ENCODE measurements at regions not wholly inside any gene's neighbourhood (a gene's known extent, or its start where the extent isn't known, plus 50 kb on each side); places are given as distances from the start of the nearest gene placed in this dataset.

- Histone ChIP-seq H3K4me1 (ENCODE audit: control extremely low read depth in 1 of 4, control insufficient read depth in 4 of 4, insufficient read depth in 4 of 4, low read length in 3 of 4) (no peaks in the 10 kb centered on the region), H3K27ac (ENCODE audit: insufficient read depth in 1 of 2, low read depth in 1 of 2, low read length in 2 of 2, poor library complexity in 1 of 2, severe bottlenecking in 2 of 2) (no peak overlapping the region), H3K36me3 (ENCODE audit: control insufficient read depth in 4 of 4, insufficient read depth in 4 of 4, low read length in 3 of 4) (no peaks in the 10 kb centered on the region), H3K4me3 (ENCODE audit: control insufficient read depth in 1 of 7, extremely low read depth in 1 of 7, insufficient read depth in 4 of 7, low read depth in 2 of 7, low read length in 6 of 7) (no peak overlapping the region), H3K9me3 (ENCODE audit: control extremely low read depth in 1 of 5, control insufficient read depth in 4 of 5, insufficient read depth in 2 of 5, low read depth in 1 of 5, low read length in 4 of 5) (no peaks in the 10 kb centered on the region), H3K27me3 (replicated peaks in 2 of 5; ENCODE audit: control insufficient read depth in 4 of 5, insufficient read depth in 5 of 5, low read length in 4 of 5) (no peaks in the 10 kb centered on the region)
- ChIA-PET CTCF (no interaction called here), POLR2A (no interaction called here)
- WGBS (ENCODE audit: insufficient coverage): 90% methylated on average over 2 of the region's 6 CpGs
- DNase-seq: no peak
Measured at GRCh38 chr15:47394286-47394809, 323.0 kb upstream of the SEMA6D start.

- ChIA-PET POLR2A (no interaction called here), CTCF (no interaction called here)
- H3K27ac ChIP-seq (ENCODE audit: insufficient read depth in 1 of 2, low read depth in 1 of 2, low read length in 2 of 2, poor library complexity in 1 of 2, severe bottlenecking in 2 of 2): no peak overlapping the region
- no peak for DNase-seq
- no peaks in the 10 kb centered on the region for H3K36me3 ChIP-seq (ENCODE audit: control insufficient read depth in 4 of 4, insufficient read depth in 4 of 4, low read length in 3 of 4)
- H3K4me3 ChIP-seq (ENCODE audit: control insufficient read depth in 1 of 7, extremely low read depth in 1 of 7, insufficient read depth in 4 of 7, low read depth in 2 of 7, low read length in 6 of 7): no peak overlapping the region
- no peaks in the 10 kb centered on the region for H3K4me1 ChIP-seq (ENCODE audit: control extremely low read depth in 1 of 4, control insufficient read depth in 4 of 4, insufficient read depth in 4 of 4, low read length in 3 of 4)
- H3K27me3 ChIP-seq (replicated peaks in 2 of 5; ENCODE audit: control insufficient read depth in 4 of 5, insufficient read depth in 5 of 5, low read length in 4 of 5): no peaks in the 10 kb centered on the region
- no peaks in the 10 kb centered on the region for H3K9me3 ChIP-seq (ENCODE audit: control extremely low read depth in 1 of 5, control insufficient read depth in 4 of 5, insufficient read depth in 2 of 5, low read depth in 1 of 5, low read length in 4 of 5)
Measured at GRCh38 chr15:47395076-47395475, 322.2 kb upstream of the SEMA6D start.

GRCh38 chr15:47397655-47398054, 319.6 kb upstream of the SEMA6D start:
- POLR2A ChIA-PET: no interaction called here

GRCh38 chr15:47398132-47398531, 319.2 kb upstream of the SEMA6D start:
- ChIA-PET CTCF (no interaction called here), POLR2A (no interaction called here)
- Histone ChIP-seq H3K27me3 (replicated peaks in 2 of 5; ENCODE audit: control insufficient read depth in 4 of 5, insufficient read depth in 5 of 5, low read length in 4 of 5) (no peaks in the 10 kb centered on the region), H3K4me1 (ENCODE audit: control extremely low read depth in 1 of 4, control insufficient read depth in 4 of 4, insufficient read depth in 4 of 4, low read length in 3 of 4) (no peaks in the 10 kb centered on the region), H3K27ac (ENCODE audit: insufficient read depth in 1 of 2, low read depth in 1 of 2, low read length in 2 of 2, poor library complexity in 1 of 2, severe bottlenecking in 2 of 2) (no peak overlapping the region), H3K4me3 (ENCODE audit: control insufficient read depth in 1 of 7, extremely low read depth in 1 of 7, insufficient read depth in 4 of 7, low read depth in 2 of 7, low read length in 6 of 7) (no peak overlapping the region), H3K9me3 (ENCODE audit: control extremely low read depth in 1 of 5, control insufficient read depth in 4 of 5, insufficient read depth in 2 of 5, low read depth in 1 of 5, low read length in 4 of 5) (no peaks in the 10 kb centered on the region), H3K36me3 (ENCODE audit: control insufficient read depth in 4 of 4, insufficient read depth in 4 of 4, low read length in 3 of 4) (no peaks in the 10 kb centered on the region)
- 100% methylated on average over 1 of the region's 3 CpGs for WGBS (ENCODE audit: insufficient coverage)
- no peak for DNase-seq

More at GRCh38 chr15:47397655-47398054, 319.6 kb upstream of the SEMA6D start:
- Histone ChIP-seq H3K27me3 (replicated peaks in 2 of 5; ENCODE audit: control insufficient read depth in 4 of 5, insufficient read depth in 5 of 5, low read length in 4 of 5) (no peaks in the 10 kb centered on the region), H3K4me1 (ENCODE audit: control extremely low read depth in 1 of 4, control insufficient read depth in 4 of 4, insufficient read depth in 4 of 4, low read length in 3 of 4) (no peaks in the 10 kb centered on the region), H3K4me3 (ENCODE audit: control insufficient read depth in 1 of 7, extremely low read depth in 1 of 7, insufficient read depth in 4 of 7, low read depth in 2 of 7, low read length in 6 of 7) (no peak overlapping the region), H3K9me3 (ENCODE audit: control extremely low read depth in 1 of 5, control insufficient read depth in 4 of 5, insufficient read depth in 2 of 5, low read depth in 1 of 5, low read length in 4 of 5) (no peaks in the 10 kb centered on the region), H3K27ac (ENCODE audit: insufficient read depth in 1 of 2, low read depth in 1 of 2, low read length in 2 of 2, poor library complexity in 1 of 2, severe bottlenecking in 2 of 2) (no peak overlapping the region), H3K36me3 (ENCODE audit: control insufficient read depth in 4 of 4, insufficient read depth in 4 of 4, low read length in 3 of 4) (no peaks in the 10 kb centered on the region)
- CTCF ChIA-PET: no interaction called here
- no peak for DNase-seq
- 100% methylated on average over 1 of the region's 2 CpGs for WGBS (ENCODE audit: insufficient coverage)

GRCh38 chr15:47398594-47398993, 318.7 kb upstream of the SEMA6D start:
- WGBS (ENCODE audit: insufficient coverage): no CpG with 5 or more reads among the region's 5 CpGs
- no peaks in the 10 kb centered on the region for H3K36me3 ChIP-seq (ENCODE audit: control insufficient read depth in 4 of 4, insufficient read depth in 4 of 4, low read length in 3 of 4)
- DNase-seq: no peak
- no peaks in the 10 kb centered on the region for H3K9me3 ChIP-seq (ENCODE audit: control extremely low read depth in 1 of 5, control insufficient read depth in 4 of 5, insufficient read depth in 2 of 5, low read depth in 1 of 5, low read length in 4 of 5)
- CTCF ChIA-PET: no interaction called here
- no peaks in the 10 kb centered on the region for H3K4me1 ChIP-seq (ENCODE audit: control extremely low read depth in 1 of 4, control insufficient read depth in 4 of 4, insufficient read depth in 4 of 4, low read length in 3 of 4)
- H3K4me3 ChIP-seq (ENCODE audit: control insufficient read depth in 1 of 7, extremely low read depth in 1 of 7, insufficient read depth in 4 of 7, low read depth in 2 of 7, low read length in 6 of 7): no peak overlapping the region
- H3K27ac ChIP-seq (ENCODE audit: insufficient read depth in 1 of 2, low read depth in 1 of 2, low read length in 2 of 2, poor library complexity in 1 of 2, severe bottlenecking in 2 of 2): no peak overlapping the region
- H3K27me3 ChIP-seq (replicated peaks in 2 of 5; ENCODE audit: control insufficient read depth in 4 of 5, insufficient read depth in 5 of 5, low read length in 4 of 5): no peaks in the 10 kb centered on the region
- POLR2A ChIA-PET: no interaction called here

GRCh38 chr15:47399100-47399499, 318.2 kb upstream of the SEMA6D start:
- no peak for DNase-seq
- Histone ChIP-seq H3K27me3 (replicated peaks in 2 of 5; ENCODE audit: control insufficient read depth in 4 of 5, insufficient read depth in 5 of 5, low read length in 4 of 5) (no peaks in the 10 kb centered on the region), H3K27ac (ENCODE audit: insufficient read depth in 1 of 2, low read depth in 1 of 2, low read length in 2 of 2, poor library complexity in 1 of 2, severe bottlenecking in 2 of 2) (no peak overlapping the region), H3K4me3 (ENCODE audit: control insufficient read depth in 1 of 7, extremely low read depth in 1 of 7, insufficient read depth in 4 of 7, low read depth in 2 of 7, low read length in 6 of 7) (no peak overlapping the region), H3K36me3 (ENCODE audit: control insufficient read depth in 4 of 4, insufficient read depth in 4 of 4, low read length in 3 of 4) (no peaks in the 10 kb centered on the region), H3K4me1 (ENCODE audit: control extremely low read depth in 1 of 4, control insufficient read depth in 4 of 4, insufficient read depth in 4 of 4, low read length in 3 of 4) (no peaks in the 10 kb centered on the region), H3K9me3 (ENCODE audit: control extremely low read depth in 1 of 5, control insufficient read depth in 4 of 5, insufficient read depth in 2 of 5, low read depth in 1 of 5, low read length in 4 of 5) (no peaks in the 10 kb centered on the region)
- ChIA-PET POLR2A (no interaction called here), CTCF (no interaction called here)
- 100% methylated on average over 1 of the region's 1 CpG for WGBS (ENCODE audit: insufficient coverage)

- H3K4me3 ChIP-seq (ENCODE audit: control insufficient read depth in 1 of 7, extremely low read depth in 1 of 7, insufficient read depth in 4 of 7, low read depth in 2 of 7, low read length in 6 of 7): no peak overlapping the region
- H3K27ac ChIP-seq (ENCODE audit: insufficient read depth in 1 of 2, low read depth in 1 of 2, low read length in 2 of 2, poor library complexity in 1 of 2, severe bottlenecking in 2 of 2): no peak overlapping the region
- CTCF ChIA-PET: interaction anchor here (1.4 kb wide), 1 partner anchor 9 kb away, joined by 5 read pairs; no protein-coding TSS in a partner anchor
- no peaks in the 10 kb centered on the region for H3K36me3 ChIP-seq (ENCODE audit: control insufficient read depth in 4 of 4, insufficient read depth in 4 of 4, low read length in 3 of 4)
- DNase-seq: no peak
- no peaks in the 10 kb centered on the region for H3K4me1 ChIP-seq (ENCODE audit: control extremely low read depth in 1 of 4, control insufficient read depth in 4 of 4, insufficient read depth in 4 of 4, low read length in 3 of 4)
- no peaks in the 10 kb centered on the region for H3K9me3 ChIP-seq (ENCODE audit: control extremely low read depth in 1 of 5, control insufficient read depth in 4 of 5, insufficient read depth in 2 of 5, low read depth in 1 of 5, low read length in 4 of 5)
- WGBS (ENCODE audit: insufficient coverage): no CpG with 5 or more reads among the region's 2 CpGs
- no peaks in the 10 kb centered on the region for H3K27me3 ChIP-seq (replicated peaks in 2 of 5; ENCODE audit: control insufficient read depth in 4 of 5, insufficient read depth in 5 of 5, low read length in 4 of 5)
- POLR2A ChIA-PET: no interaction called here
Measured at GRCh38 chr15:47400603-47401002, 316.7 kb upstream of the SEMA6D start.

All from common myeloid progenitor, CD34-positive (primary cell).